Memory B cell (primary cell): ENCODE measurements at regions not wholly inside any gene's neighbourhood (a gene's known extent, or its start where the extent isn't known, plus 50 kb on each side); places are given as distances from the start of the nearest gene placed in this dataset.

Experiments
- ATAC-seq: fragments of 150-1000 bp; cut with Tn5 transposase; 2 replicates; pipeline ENCODE4 v1.10.0; 2021; ENCODE audit warnings: low read depth, mild to moderate bottlenecking, moderate library complexity
- DNase-seq, 2 donors: peaks; one replicate each; pipeline ENCODE4 v3.0.0; 2022; ENCODE audit warnings: low spot score in 2 of 2
- H3K27ac Mint-ChIP-seq: one replicate; pipeline ENCODE4 v1.8.0; 2022; ENCODE audit warnings: mild to moderate bottlenecking, moderate library complexity, mixed read lengths
- H3K27me3 Mint-ChIP-seq: one replicate; pipeline ENCODE4 v1.8.0; 2022; ENCODE audit warnings: mixed read lengths
- H3K36me3 Mint-ChIP-seq: one replicate; pipeline ENCODE4 v1.8.0; 2022; ENCODE audit warnings: mild to moderate bottlenecking, mixed read lengths
- H3K4me1 Mint-ChIP-seq: one replicate; pipeline ENCODE4 v1.8.0; 2022; ENCODE audit warnings: mixed read lengths
- H3K4me3 Mint-ChIP-seq: one replicate; pipeline ENCODE4 v1.8.0; 2022; ENCODE audit warnings: mild to moderate bottlenecking, moderate library complexity, mixed read lengths
- H3K9me3 Mint-ChIP-seq: one replicate; pipeline ENCODE4 v1.8.0; 2022; ENCODE audit warnings: mixed read lengths

DNA sequence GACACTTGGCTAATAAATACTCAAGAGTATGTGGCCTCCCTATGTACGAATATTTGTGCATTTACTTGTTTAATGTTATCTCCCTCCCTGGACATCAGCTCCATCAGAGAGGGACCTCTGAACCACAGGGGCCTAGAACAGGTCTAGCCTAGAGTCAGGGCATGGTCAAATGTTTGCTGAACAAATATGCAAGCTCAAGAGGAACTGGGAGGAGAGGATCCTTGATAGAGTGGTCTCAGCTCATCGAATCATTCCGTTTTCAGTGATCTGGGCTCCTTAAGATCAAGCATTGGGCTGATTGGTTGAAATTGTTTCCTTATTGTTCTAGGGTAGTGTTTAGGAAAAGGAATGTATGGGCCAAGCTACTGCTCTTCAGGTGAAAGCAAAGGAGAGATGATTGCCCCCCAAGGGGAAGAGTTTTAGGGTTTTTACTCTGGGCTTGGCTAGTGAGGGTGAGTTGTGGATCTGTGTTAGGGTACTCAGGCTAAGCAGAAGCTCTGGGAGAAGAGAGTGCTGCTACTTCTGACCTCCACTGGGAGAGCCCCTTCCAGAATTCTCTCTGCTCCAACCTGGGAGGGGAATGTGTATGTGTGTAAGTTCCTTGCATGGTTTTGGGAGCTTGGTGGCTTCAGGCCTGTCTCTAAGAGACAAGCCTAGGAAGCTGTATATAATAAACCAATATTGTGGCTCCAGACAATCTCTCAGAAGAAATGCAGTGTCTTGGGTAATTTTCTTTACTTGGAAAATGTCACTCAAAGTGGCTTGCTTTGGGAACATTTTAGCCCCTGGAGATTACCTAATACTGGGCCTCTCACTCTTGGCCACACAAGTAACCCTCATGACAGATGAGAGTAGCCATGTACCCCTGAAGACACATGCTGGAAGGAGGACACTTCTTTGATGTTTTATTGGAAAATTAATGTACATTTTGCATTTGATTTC is 110.0 kb downstream of the EMX2 start:
- H3K4me3 Mint-ChIP-seq: no peak overlapping the region
- H3K27ac Mint-ChIP-seq: no peak overlapping the region
- H3K36me3 Mint-ChIP-seq: no peaks in the 10 kb centered on the region
- DNase-seq (no peak), ATAC-seq (no peak)
- H3K9me3 Mint-ChIP-seq: peaks cover 4% of the 10 kb centered on the region
- H3K4me1 Mint-ChIP-seq: peaks cover 3% of the 10 kb centered on the region
- H3K27me3 Mint-ChIP-seq: peaks cover 1% of the 10 kb centered on the region

DNA sequence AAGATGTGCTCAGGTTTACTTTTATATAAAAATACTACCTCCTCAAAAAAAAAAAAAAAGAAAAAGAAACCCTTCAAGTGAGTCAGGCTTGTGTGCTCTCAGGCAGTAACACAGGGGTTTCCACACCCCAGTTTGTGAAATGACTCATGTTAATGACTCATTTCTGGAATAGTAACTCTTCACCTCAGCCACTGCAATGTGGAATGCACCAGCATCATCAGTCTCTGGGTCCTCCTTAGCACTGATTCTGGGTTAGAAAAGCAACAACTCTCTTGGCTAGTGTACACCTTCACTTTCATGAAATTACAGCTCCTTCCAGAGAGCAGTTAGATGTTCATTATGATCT is 110.6 kb downstream of the EMX2 start:
- peaks cover 3% of the 10 kb centered on the region for H3K4me1 Mint-ChIP-seq
- H3K27me3 Mint-ChIP-seq: no peaks in the 10 kb centered on the region
- H3K4me3 Mint-ChIP-seq: no peak overlapping the region
- ATAC-seq (no peak), DNase-seq (no peak)
- H3K9me3 Mint-ChIP-seq: peaks cover 4% of the 10 kb centered on the region
- H3K36me3 Mint-ChIP-seq: no peaks in the 10 kb centered on the region
- H3K27ac Mint-ChIP-seq: no peak overlapping the region

DNA sequence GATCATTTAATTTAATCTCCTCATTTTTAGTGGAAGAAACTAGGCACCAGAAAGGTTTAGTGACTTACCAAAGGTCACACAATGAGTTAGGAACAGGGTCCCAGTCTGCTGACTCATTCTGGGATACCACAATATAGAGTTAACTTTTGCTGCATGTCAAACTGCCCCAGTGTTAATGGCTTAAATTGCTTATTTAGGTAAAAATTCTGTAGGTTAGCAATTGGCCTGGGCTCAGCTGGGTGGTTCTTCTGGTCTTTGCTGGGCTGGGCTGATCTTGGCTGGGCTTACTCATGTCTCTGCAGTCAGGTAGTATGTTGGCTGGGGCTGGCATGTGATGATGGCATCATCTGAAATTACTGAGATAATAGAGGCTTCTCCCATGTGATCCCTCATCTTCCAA is 111.6 kb downstream of the EMX2 start:
- H3K27me3 Mint-ChIP-seq: no peaks in the 10 kb centered on the region
- H3K4me1 Mint-ChIP-seq: peaks cover 3% of the 10 kb centered on the region
- H3K27ac Mint-ChIP-seq: no peak overlapping the region
- no peak overlapping the region for H3K4me3 Mint-ChIP-seq
- DNase-seq (no peak), ATAC-seq (no peak)
- H3K9me3 Mint-ChIP-seq: peaks cover 4% of the 10 kb centered on the region
- H3K36me3 Mint-ChIP-seq: no peaks in the 10 kb centered on the region

DNA sequence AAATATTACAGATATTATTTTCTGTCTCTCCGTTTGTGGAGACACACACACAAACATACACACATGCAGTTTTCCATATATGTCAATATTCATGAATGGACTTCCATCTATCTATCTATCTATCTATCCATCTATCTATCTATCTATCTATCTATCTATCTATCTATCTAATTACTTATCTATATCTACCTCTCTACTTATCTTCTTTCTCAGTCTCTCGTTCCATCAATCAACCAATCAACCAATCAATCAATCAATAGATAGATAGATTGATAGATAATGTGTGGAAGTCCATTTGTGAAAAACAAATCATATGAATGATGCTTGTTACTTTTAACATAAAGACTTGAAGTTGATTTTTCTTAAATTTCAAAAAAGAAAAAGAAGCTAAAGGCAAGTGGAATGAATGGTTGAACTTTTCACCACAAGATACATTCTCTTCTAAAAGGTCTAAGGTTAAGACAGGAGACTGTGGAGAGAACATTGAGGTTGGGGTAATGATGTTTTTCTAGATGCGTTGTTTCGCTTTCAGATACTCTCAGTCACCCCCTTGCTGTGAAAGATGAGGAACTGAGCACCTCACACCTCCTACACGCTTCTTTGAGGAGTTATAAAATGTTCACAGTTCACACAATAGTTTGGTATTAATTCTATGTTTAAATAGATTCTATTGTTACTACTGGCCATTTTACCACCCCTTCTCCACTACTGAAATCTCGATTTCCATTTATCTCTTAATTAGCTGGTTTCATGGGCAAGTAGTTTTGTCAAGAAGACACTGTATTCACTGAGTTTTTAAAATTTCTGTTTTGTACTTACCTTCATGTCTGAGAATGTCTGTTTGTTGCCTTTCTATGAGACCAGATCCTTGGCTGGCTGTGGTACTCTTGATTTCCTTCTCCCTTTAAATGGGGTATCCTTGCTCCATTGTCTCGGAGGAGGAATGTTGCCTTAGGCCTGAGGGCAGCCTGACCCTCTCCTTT is 114.1 kb downstream of the EMX2 start:
- DNase-seq (no peak), ATAC-seq (no peak)
- no peak overlapping the region for H3K4me3 Mint-ChIP-seq
- H3K4me1 Mint-ChIP-seq: peaks cover 3% of the 10 kb centered on the region
- H3K27me3 Mint-ChIP-seq: no peaks in the 10 kb centered on the region
- no peak overlapping the region for H3K27ac Mint-ChIP-seq
- H3K9me3 Mint-ChIP-seq: no peaks in the 10 kb centered on the region
- H3K36me3 Mint-ChIP-seq: no peaks in the 10 kb centered on the region

DNA sequence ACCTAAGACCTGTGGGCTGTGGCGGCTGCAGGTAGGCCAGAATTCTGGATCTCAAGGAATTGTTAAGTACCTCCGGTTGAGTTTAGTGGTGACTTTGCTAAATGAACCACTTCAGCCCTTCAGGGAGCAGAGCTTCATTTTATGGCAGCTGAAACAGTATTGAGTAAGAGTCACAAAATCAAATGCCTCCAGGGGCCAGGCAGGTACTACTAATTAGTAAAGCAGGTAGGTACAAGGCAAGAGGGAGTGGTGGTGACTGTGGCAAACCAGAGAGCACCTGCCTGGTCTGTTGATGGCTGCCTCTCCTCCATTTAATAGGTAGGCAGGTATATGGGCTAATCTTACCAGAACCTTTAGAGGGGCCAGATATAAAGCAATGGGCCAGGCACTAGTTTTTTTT is 118.8 kb downstream of the EMX2 start:
- Mint-ChIP-seq H3K27ac (no peak overlapping the region), H3K36me3 (no peaks in the 10 kb centered on the region), H3K4me1 (peaks cover 3% of the 10 kb centered on the region), H3K9me3 (no peaks in the 10 kb centered on the region), H3K4me3 (no peak overlapping the region), H3K27me3 (no peaks in the 10 kb centered on the region)
- ATAC-seq: no peak
- DNase-seq: no peak

DNA sequence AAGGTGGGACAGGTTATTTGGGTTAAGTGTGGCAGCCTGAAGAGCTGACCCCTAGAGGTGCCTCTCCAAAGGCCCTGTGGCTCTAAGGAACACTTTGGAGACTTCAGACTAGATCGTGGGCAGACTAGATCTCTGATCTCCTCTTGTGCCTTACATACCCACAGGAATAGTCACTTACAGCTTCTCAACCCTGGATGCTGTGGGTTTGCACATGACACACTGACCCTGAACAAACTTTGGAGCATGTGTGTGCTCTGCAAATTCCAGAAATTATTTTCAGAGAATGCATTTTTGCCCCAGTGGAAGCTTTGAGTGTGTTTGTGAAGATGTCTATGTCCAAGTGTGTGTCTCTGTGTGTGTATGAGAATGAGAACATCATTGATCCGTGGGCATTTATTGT is 119.6 kb downstream of the EMX2 start:
- DNase-seq (no peak), ATAC-seq (no peak)
- H3K9me3 Mint-ChIP-seq: no peaks in the 10 kb centered on the region
- H3K27me3 Mint-ChIP-seq: no peaks in the 10 kb centered on the region
- no peak overlapping the region for H3K4me3 Mint-ChIP-seq
- H3K27ac Mint-ChIP-seq: no peak overlapping the region
- H3K36me3 Mint-ChIP-seq: no peaks in the 10 kb centered on the region
- H3K4me1 Mint-ChIP-seq: peaks cover under 1% of the 10 kb centered on the region

DNA sequence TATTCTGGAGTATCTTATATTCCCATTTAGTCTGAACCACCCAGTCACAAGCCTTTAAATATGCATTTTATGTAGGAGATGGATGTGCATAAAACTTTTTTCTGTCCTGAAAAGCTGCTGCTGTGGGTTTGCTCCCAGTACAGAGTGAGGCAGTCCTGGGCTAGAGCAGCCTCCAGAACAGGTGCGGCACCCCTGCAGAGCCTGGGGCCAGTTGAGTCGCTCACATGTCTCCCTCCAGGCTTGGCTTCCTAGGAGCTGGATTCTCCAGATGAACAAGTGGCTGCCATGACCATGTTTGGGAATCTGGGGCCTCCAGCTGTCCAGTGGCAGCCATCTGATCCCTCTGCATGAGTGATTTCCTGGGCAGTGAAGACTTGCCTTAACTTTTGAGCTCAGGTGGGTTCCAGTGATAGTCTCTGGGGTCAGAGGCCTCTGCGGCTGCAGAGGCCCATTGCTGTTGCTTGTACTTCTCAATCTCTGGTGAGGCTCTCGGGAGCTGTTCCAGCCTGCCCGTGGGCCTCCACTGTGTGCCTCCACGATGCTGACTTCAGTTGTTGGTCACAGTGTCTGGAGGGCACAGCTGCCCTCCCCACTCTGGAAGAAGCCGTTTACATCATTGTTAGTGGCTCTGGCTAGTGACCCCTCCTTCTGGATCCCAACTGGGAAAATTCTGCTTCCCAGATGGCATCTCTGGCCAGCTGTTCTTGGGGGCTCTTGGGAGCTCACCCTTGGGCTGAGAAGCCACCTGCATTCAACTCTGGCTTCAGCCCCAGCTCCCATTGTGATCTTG is 120.4 kb downstream of the EMX2 start:
- ATAC-seq (no peak), DNase-seq (no peak)
- Mint-ChIP-seq H3K27me3 (no peaks in the 10 kb centered on the region), H3K36me3 (no peaks in the 10 kb centered on the region), H3K9me3 (no peaks in the 10 kb centered on the region), H3K27ac (no peak overlapping the region), H3K4me1 (no peaks in the 10 kb centered on the region), H3K4me3 (no peak overlapping the region)

DNA sequence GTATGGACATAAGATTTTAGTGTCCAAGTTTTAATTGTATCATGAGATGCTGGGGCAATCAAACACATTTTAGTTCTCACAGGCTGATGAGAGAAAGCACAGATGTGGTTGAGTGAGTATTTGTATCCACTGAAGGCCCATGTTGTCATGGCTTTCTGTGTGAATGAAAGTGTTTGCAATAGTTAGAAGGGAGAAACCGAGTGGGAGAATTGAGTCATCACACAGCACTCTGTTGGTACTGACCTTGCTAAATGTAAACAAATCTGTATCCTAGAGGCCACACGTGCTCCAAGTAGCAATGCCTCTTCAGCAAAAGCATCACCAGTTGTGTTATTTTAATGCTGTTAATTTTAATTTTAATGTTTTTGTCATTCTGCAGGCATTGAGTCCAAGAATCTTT is 121.2 kb downstream of the EMX2 start:
- no peak for ATAC-seq
- H3K4me1 Mint-ChIP-seq: no peaks in the 10 kb centered on the region
- no peaks in the 10 kb centered on the region for H3K36me3 Mint-ChIP-seq
- H3K4me3 Mint-ChIP-seq: no peak overlapping the region
- H3K27ac Mint-ChIP-seq: no peak overlapping the region
- H3K27me3 Mint-ChIP-seq: no peaks in the 10 kb centered on the region
- no peaks in the 10 kb centered on the region for H3K9me3 Mint-ChIP-seq
- no peak for DNase-seq

DNA sequence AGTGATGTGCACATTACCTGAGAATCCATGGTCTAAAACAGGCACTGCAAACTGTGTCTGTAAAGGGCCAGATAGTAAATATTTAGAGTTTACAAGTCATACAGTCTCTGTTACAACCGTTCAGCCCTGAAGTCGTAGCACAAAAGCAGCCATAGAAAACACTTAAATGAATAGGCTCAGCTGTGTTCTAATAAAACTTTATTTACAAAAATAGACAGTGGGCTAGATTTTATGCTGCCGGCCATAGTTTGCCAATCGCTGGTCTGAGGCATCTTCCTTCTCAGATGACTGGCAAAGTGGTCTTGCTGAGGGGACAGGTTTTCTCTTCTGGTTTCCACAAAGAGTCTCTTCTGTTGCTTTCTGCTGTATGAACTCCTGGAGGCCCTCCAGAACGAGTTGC is 121.7 kb downstream of the EMX2 start:
- no peaks in the 10 kb centered on the region for H3K27me3 Mint-ChIP-seq
- ATAC-seq (no peak), DNase-seq (no peak)
- H3K4me3 Mint-ChIP-seq: no peak overlapping the region
- H3K9me3 Mint-ChIP-seq: no peaks in the 10 kb centered on the region
- H3K27ac Mint-ChIP-seq: no peak overlapping the region
- no peaks in the 10 kb centered on the region for H3K36me3 Mint-ChIP-seq
- no peaks in the 10 kb centered on the region for H3K4me1 Mint-ChIP-seq

DNA sequence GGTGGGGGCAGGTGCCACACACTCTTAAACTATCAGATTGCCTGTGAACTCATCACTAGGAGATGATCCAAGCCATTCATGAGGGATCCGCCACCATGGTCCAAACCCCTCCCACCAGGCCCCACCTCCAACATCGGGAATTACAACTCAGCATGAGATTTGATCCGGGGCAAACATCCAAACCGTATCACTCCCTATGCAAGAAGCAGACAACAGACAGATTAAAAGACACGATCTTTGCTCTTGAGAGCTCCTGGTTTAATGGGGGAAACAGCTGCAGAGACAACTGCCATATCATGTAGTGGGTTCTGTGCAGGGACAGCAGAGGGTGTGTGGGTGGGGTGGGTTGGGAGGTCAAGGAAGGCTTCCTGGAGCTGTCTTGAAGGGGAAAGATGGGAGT is 123.6 kb downstream of the EMX2 start:
- H3K27me3 Mint-ChIP-seq: no peaks in the 10 kb centered on the region
- no peak overlapping the region for H3K4me3 Mint-ChIP-seq
- H3K9me3 Mint-ChIP-seq: no peaks in the 10 kb centered on the region
- ATAC-seq (no peak), DNase-seq (no peak)
- no peak overlapping the region for H3K27ac Mint-ChIP-seq
- no peaks in the 10 kb centered on the region for H3K36me3 Mint-ChIP-seq
- no peaks in the 10 kb centered on the region for H3K4me1 Mint-ChIP-seq

DNA sequence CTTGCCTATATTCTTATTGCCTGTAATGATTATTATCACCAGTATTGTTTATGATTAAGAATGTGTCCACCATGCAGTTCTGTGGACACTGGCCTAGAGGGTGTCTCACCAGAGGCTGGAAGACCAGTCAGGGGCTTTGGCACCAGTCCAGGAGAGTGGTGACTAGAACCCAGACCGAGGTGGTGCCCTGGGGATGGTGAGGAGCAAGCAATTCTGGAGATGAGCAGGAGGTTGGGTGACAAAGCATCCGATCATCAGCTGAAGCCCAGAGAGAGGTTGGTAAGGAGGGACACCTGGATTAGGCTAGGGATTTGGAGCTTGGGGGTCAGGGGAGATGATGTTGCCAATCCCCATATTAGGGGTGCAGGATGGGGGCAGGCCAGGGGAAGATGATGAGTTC is 124.4 kb downstream of the EMX2 start:
- no peak overlapping the region for H3K27ac Mint-ChIP-seq
- H3K27me3 Mint-ChIP-seq: no peaks in the 10 kb centered on the region
- no peak overlapping the region for H3K4me3 Mint-ChIP-seq
- no peaks in the 10 kb centered on the region for H3K9me3 Mint-ChIP-seq
- no peaks in the 10 kb centered on the region for H3K36me3 Mint-ChIP-seq
- H3K4me1 Mint-ChIP-seq: no peaks in the 10 kb centered on the region
- no peak for DNase-seq
- no peak for ATAC-seq

DNA sequence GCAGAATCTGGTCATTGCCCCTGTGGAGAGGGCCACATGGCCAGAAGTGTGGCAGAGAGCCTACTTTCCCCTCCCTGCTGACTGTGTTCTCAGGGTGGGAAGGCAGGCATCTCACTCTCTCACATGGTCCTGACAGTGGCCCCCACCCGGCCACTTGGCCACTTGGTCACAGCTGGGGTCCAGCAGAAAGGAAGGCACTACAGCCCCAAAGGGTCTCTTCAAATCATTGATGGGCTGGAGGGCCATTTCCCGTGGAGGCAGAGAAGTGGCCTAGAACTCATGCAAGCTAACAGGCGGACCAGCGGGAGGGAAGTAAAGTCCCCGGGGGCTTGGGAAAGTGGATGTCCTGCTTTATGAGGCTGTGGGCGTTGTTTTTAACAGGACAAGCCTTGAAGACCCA is 125.3 kb downstream of the EMX2 start:
- Mint-ChIP-seq H3K9me3 (no peaks in the 10 kb centered on the region), H3K36me3 (no peaks in the 10 kb centered on the region), H3K4me1 (no peaks in the 10 kb centered on the region), H3K4me3 (no peak overlapping the region), H3K27me3 (no peaks in the 10 kb centered on the region), H3K27ac (no peak overlapping the region)
- DNase-seq: no peak
- no peak for ATAC-seq

DNA sequence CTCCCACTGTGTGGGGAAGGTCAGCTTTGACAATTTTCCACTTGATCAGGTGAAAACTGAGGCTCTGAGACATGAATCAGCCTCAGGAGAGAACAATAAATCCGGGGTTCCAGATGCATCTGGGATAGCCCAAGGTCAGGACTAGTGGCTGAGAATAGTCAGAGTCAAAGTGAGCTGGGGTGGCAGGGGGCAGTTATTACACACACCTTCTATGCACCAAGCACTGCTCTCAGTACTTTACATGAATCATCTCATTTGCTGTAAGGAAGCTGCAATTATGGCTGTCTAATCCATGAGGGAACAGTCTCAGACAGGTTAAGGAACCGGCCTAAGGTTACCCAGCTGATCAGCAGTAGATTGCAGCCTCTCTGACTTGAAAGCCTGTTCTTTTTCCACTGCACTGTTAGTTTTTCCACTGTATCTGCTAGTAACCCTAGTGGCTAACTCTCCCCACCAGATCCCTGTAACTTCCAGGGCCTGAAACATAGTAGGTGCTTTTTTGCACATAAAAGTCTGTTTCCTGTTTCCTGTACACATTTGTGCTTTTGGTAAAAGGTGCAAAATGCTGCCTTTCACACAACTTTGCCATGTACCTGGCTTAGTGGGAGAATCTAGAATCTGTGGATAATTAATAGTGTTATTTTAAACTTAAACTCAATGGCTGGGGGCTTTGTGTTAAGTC is 125.9 kb downstream of the EMX2 start:
- Mint-ChIP-seq H3K27me3 (no peaks in the 10 kb centered on the region), H3K4me3 (no peak overlapping the region), H3K36me3 (no peaks in the 10 kb centered on the region), H3K27ac (no peak overlapping the region), H3K9me3 (no peaks in the 10 kb centered on the region), H3K4me1 (no peaks in the 10 kb centered on the region)
- ATAC-seq (no peak), DNase-seq (no peak)
